Endothelial cell of umbilical vein (primary cell): ENCODE measurements at regions not wholly inside any gene's neighbourhood (a gene's known extent, or its start where the extent isn't known, plus 50 kb on each side); places are given as distances from the start of the nearest gene placed in this dataset.
"Not testable (repeated sequence)": the region's sequence is repeated elsewhere in the genome, so short reads cannot be mapped to it uniquely, and the experiment has no call there.

Source experiments
- BruUV-seq: library from RNA; stranded (reverse); fragments of 400-500 nt; replicated peaks from 2 replicates; lab custom pipeline; 2021; lab: Mats Ljungman, UMichigan
- CTCF ChIA-PET: fragments of 300-600, 350-600 bp; sonication (Branson Sonifier 250); formaldehyde crosslinking; loops from one replicate; lab custom pipeline; 2021; ENCODE audit warnings: antibody characterized with exemption, inconsistent platforms; lab: Charles Lee
- POLR2A ChIA-PET: fragments of 300-600, 350-600 bp; sonication (Branson Sonifier 250); formaldehyde crosslinking; loops from one replicate; lab custom pipeline; 2021; ENCODE audit warnings: antibody characterized with exemption, inconsistent platforms; lab: Charles Lee
- DNase-seq: peaks from one replicate; pipeline ENCODE4 v3.0.0-alpha.2; 2011; ENCODE audit warnings: low read depth, low spot score
- FAIRE-seq: peaks from 2 replicates; lab custom pipeline; 2011; peaks lifted over from hg19 to GRCh38; lab: Jason Lieb, UNC
- H2AFZ ChIP-seq: 2 replicates; pipeline ENCODE4 v1.6.0; 2012; ENCODE audit warnings: low read depth, low read length, control low read depth, inconsistent platforms
- H3K27ac ChIP-seq: 2 replicates; pipeline ENCODE4 v1.5.1; 2011; ENCODE audit warnings: low read depth, mild to moderate bottlenecking, control low read depth, low read length, moderate library complexity; ENCODE audit not compliant: insufficient read depth
- H3K27me3 ChIP-seq, 2 experiments: 2 replicates each; pipeline versions ENCODE4 v1.6.0 to v1.6.1; 2011; ENCODE audit warnings: low read length in 2 of 2, mixed read lengths in 1 of 2; ENCODE audit not compliant: control insufficient read depth in 2 of 2, insufficient read depth in 2 of 2
- H3K36me3 ChIP-seq, 2 experiments: 2 replicates in 1 of 2; 3 replicates in 1 of 2; pipeline ENCODE4 v1.5.1; 2011; ENCODE audit warnings: low read length in 2 of 2, mild to moderate bottlenecking in 1 of 2, moderate library complexity in 1 of 2; ENCODE audit not compliant: control insufficient read depth in 2 of 2, insufficient read depth in 2 of 2; ENCODE audit errors: extremely low read depth in 1 of 2
- H3K4me1 ChIP-seq: 3 replicates; pipeline ENCODE4 v1.5.1; 2011; ENCODE audit warnings: mild to moderate bottlenecking, low read length; ENCODE audit not compliant: control insufficient read depth, insufficient read depth; ENCODE audit errors: extremely low read depth
- H3K4me2 ChIP-seq: 2 replicates; pipeline ENCODE4 v1.6.1; 2011; ENCODE audit warnings: low read length, control low read depth, mixed read lengths; ENCODE audit not compliant: insufficient read depth
- H3K4me3 ChIP-seq, 3 experiments: fragments of 200-600 bp in 1 of 3; sonication (generic), shearing (Covaris generic) in 1 of 3; replicated peaks in 1 of 3; 2 replicates each; pipeline ENCODE4 v1.5.1; 2011 to 2016; ENCODE audit warnings: control low read depth in 3 of 3, low read length in 3 of 3, mild to moderate bottlenecking in 2 of 3, inconsistent platforms in 1 of 3, low read depth in 1 of 3, moderate library complexity in 1 of 3; ENCODE audit not compliant: insufficient read depth in 1 of 3
- H3K79me2 ChIP-seq: 2 replicates; pipeline ENCODE4 v1.6.0; 2012; ENCODE audit warnings: low read length, inconsistent platforms; ENCODE audit not compliant: control insufficient read depth, insufficient read depth
- H3K9ac ChIP-seq: replicated peaks from 2 replicates; pipeline ENCODE3; 2011; ENCODE audit warnings: low read length, control low read depth; ENCODE audit not compliant: insufficient read depth; ENCODE audit errors: extremely low read depth
- H3K9me1 ChIP-seq: replicated peaks from 3 replicates; pipeline ENCODE4 v1.6.0; 2011; ENCODE audit warnings: mild to moderate bottlenecking, low read length; ENCODE audit not compliant: control insufficient read depth, insufficient read depth; ENCODE audit errors: extremely low read depth
- H3K9me3 ChIP-seq: replicated peaks from 2 replicates; pipeline ENCODE4 v1.5.1; 2012; ENCODE audit warnings: low read length, inconsistent platforms; ENCODE audit not compliant: control insufficient read depth, insufficient read depth
- H4K20me1 ChIP-seq: replicated peaks from 2 replicates; pipeline ENCODE3; 2011; ENCODE audit warnings: mild to moderate bottlenecking, low read length; ENCODE audit not compliant: control insufficient read depth, insufficient read depth; ENCODE audit errors: extremely low read depth
- EZH2 ChIP-seq: IDR thresholded peaks from 2 replicates; pipeline ENCODE4 v1.6.1; 2012; ENCODE audit warnings: borderline replicate concordance, low read depth, mild to moderate bottlenecking, moderate library complexity, low read length, inconsistent platforms; ENCODE audit not compliant: severe bottlenecking
- FOS ChIP-seq: IDR thresholded peaks from 2 replicates; pipeline ENCODE4 v1.6.1; 2011; ENCODE audit warnings: mild to moderate bottlenecking, low read length, moderate library complexity, borderline replicate concordance; ENCODE audit not compliant: insufficient read depth
- GATA2 ChIP-seq: IDR thresholded peaks from 2 replicates; pipeline ENCODE4 v1.7.0; 2011; ENCODE audit warnings: low read depth, mild to moderate bottlenecking, moderate library complexity, mixed read lengths, low read length; ENCODE audit not compliant: insufficient read length, insufficient read depth
- MYC ChIP-seq: IDR thresholded peaks from one replicate; pipeline ENCODE4 v1.6.1; 2011; ENCODE audit warnings: mild to moderate bottlenecking, low read depth, low read length
- POLR2A ChIP-seq: IDR thresholded peaks from 2 replicates; pipeline ENCODE4 v1.6.1; 2012; ENCODE audit warnings: low read depth, mild to moderate bottlenecking, control low read depth, low read length
- POLR2AphosphoS5 ChIP-seq: IDR thresholded peaks from 2 replicates; pipeline ENCODE4 v1.6.1; 2012; ENCODE audit warnings: low read depth, mild to moderate bottlenecking, control low read depth, low read length, moderate library complexity; ENCODE audit not compliant: insufficient read depth
- dilution Hi-C: fragments of 300-500 bp; cut with MboI; formaldehyde crosslinking; loops from one replicate; pipeline ENCODE4 v1.15.0; 2019; ENCODE audit warnings: low sequenced_read_pairs; ENCODE audit not compliant: extremely low pct_ligation_motif_present
- intact Hi-C: fragments of 100-400 bp; cut with micrococcal nuclease; formaldehyde crosslinking; loops from one replicate; pipeline ENCODE4 v1.10.0; 2022
- TF ChIP-seq, protein P1 (sequence below): IDR thresholded peaks from 2 replicates; pipeline ENCODE4 v1.6.1; 2011; ENCODE audit not compliant: insufficient read depth, insufficient read length

GRCh38 chr3:104088738-104089137 lies 1278.0 kb upstream of the ALCAM start:
- intact Hi-C loops: no loop called here

DNA sequence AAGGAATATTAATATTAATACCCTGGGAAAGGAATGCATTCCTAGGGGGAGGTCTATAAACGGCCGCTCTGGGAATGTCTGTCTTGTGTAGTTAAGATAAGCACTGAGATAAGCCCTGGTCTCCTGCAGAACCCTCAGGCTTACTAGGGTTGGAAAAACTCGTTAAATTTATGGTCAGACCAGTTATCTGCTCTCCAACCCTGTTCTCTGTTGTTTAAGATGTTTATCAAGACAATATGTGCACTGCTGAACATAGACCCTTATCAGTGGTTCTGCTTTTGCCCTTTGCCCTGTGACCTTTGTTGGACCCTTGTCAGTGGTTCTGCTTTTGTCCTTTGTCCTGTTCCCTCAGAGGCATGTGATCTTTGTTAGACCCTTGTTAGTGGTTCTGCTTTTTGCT lies 1276.7 kb upstream of the ALCAM start:
- H3K36me3 ChIP-seq, H3K9me3 ChIP-seq, H3K4me3 ChIP-seq, H3K79me2 ChIP-seq, H3K27ac ChIP-seq, H3K9me1 ChIP-seq, FAIRE-seq, H3K4me2 ChIP-seq, POLR2A ChIA-PET, dilution Hi-C loops, BruUV-seq, H3K9ac ChIP-seq, H2AFZ ChIP-seq, H4K20me1 ChIP-seq, H3K27me3 ChIP-seq, H3K4me1 ChIP-seq, DNase-seq, intact Hi-C loops: not testable (repeated sequence)
- CTCF ChIA-PET: interaction anchor here (1.8 kb wide), 1 partner anchor 10 kb away, joined by 4 read pairs; no protein-coding TSS in a partner anchor

More at GRCh38 chr3:104088738-104089137, 1278.0 kb upstream of the ALCAM start:
- Histone ChIP-seq H3K27me3 (no peaks in the 10 kb centered on the region), H3K4me3 (no peak overlapping the region), H2AFZ (no peak overlapping the region), H3K79me2 (no peaks in the 10 kb centered on the region), H3K9me3 (no peaks in the 10 kb centered on the region), H3K4me2 (no peak overlapping the region), H3K27ac (no peak overlapping the region), H3K9me1 (no peaks in the 10 kb centered on the region), H4K20me1 (no peaks in the 10 kb centered on the region), H3K4me1 (no peaks in the 10 kb centered on the region), H3K36me3 (no peaks in the 10 kb centered on the region), H3K9ac (no peak overlapping the region)
- dilution Hi-C loops: no loop called here
- FAIRE-seq (no peak), DNase-seq (no peak)
- no TSS peak for BruUV-seq
- CTCF ChIA-PET: interaction anchor here (1.3 kb wide), 1 partner anchor 13 kb away, joined by 5 read pairs; no protein-coding TSS in a partner anchor
- POLR2A ChIA-PET: no interaction called here
- TF ChIP-seq, protein P1, sequence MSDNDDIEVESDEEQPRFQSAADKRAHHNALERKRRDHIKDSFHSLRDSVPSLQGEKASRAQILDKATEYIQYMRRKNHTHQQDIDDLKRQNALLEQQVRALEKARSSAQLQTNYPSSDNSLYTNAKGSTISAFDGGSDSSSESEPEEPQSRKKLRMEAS: no peak
- TF ChIP-seq MYC: no peak
- TF ChIP-seq POLR2AphosphoS5: no peak
- no peak for TF ChIP-seq POLR2A
- no peak for TF ChIP-seq EZH2
- TF ChIP-seq FOS: no peak
- no peak for TF ChIP-seq GATA2
